GM10847 (cell line): ENCODE measurements at regions not wholly inside any gene's neighbourhood (a gene's known extent, or its start where the extent isn't known, plus 50 kb on each side); places are given as distances from the start of the nearest gene placed in this dataset.

Source experiments
- POLR2A ChIP-seq: IDR thresholded peaks from 2 replicates; pipeline ENCODE4 v1.6.1; 2011; ENCODE audit not compliant: insufficient read length; ENCODE audit errors: extremely low read depth

DNA sequence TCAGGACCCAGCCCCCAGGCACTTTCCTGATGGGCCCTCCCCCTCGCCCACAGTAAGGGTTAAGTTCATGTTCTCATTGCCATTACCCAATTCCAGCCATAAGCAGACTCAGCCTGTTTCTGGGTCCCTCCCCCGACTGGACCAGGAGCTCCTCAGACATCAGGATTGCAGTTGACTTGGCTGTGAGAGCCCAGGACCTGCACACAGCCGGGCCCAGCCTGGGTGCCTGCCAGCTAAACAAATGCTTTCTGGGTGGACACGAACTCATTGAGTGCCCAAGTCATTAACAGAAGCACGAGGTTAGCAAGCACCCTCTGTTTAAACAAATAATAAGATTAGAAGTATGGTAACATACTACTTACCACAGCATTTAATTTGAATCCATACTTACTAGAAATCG lies 147.9 kb upstream of the POU3F1 start:
- no peak for TF ChIP-seq POLR2A

DNA sequence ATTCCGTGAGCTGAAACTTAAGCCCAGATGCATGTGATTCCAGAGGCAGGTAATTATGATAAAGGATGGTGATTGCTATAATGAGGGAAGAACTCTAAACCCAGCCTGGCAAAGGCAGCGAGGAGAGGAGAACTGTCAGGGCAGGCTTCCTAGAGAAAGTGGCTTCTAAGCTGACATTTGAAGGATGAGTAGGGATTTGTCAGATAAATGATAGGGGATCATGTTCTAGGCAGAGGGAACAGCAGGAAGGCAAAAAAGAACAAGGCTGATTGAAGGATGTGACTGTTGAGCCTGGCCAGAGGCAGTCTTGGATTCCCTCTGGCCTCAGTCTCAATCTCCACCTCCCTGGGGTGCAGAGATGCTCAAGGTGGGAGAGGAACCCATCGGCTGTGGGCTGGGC lies 146.4 kb upstream of the POU3F1 start:
- TF ChIP-seq POLR2A, result no peak

DNA sequence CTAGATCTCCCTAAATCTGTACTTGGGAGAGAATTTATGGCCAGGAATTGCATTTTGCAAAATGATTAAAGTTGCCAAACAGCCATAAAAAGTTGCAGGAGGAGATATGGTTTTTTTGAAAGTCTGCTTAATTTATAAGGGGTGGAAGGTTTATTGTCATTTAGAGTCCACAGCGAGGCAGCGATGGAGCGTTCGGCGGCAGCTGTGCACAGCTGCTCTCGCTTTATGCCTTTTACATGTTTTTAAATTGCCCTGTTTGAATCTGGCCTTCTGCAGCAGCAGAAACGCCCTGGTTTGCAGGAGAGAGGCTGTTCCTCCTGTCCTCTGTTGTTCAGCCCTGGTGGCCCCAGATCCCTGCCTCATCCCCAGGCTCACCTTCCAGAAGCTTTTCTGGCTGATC lies 144.9 kb upstream of the POU3F1 start:
- no peak for TF ChIP-seq POLR2A

DNA sequence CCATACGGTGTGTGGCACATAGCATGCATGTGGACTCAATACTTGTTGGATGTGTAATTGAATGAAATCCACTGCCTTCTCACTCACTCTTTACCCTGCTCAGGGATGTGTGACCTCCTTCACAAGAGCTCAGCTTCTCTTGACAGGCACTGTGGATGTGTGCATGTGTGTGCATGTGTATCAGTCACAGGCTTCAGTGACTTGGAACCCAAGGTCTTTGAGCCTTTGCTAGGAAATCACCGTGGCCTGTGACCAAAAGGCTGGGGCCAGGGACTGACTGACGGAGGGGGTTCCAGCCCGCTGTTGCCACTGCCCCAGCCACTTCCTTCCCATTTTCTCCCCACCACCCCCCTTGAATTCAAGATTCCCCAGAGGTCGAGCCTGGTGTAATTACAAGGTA lies 144.4 kb upstream of the POU3F1 start:
- no peak for TF ChIP-seq POLR2A

DNA sequence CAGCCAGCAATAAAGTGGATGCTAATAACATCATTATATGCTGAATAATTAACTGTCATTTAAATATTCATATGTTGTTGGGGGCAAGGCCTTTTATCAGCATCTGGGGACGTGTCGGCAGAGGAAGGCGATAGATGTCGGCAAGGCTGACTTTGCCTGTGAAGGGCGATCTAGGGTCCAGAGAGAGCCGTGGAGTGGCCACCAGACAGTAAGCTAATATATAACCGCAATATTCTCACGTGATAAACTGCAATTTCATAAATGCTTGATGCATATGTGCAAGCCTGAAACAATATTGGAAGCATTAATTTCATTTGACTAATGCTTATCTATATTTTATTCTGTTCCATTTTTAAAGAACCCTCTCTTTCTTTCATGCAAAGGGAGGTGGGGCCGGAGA lies 141.0 kb upstream of the POU3F1 start:
- TF ChIP-seq POLR2A, result no peak

DNA sequence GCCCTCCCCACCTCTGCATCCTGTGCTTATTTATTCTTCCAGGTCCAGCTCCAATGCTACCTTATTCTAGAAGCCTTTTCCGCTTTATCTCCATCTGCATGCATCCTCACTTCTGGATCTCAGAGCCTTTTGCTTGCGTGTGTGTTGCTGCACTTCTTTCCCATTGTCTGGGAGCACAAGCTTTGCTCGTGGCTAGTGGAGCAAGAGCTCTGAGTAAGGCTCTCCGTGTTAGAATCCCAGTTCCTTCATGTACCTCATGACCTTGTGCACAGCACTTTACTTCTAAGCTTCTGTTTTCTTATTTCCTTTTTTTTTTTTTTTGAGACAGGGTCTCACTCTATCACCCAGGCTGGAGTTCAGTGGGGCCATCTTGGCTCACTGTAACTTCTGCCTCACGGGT lies 140.0 kb upstream of the POU3F1 start:
- no peak for TF ChIP-seq POLR2A

DNA sequence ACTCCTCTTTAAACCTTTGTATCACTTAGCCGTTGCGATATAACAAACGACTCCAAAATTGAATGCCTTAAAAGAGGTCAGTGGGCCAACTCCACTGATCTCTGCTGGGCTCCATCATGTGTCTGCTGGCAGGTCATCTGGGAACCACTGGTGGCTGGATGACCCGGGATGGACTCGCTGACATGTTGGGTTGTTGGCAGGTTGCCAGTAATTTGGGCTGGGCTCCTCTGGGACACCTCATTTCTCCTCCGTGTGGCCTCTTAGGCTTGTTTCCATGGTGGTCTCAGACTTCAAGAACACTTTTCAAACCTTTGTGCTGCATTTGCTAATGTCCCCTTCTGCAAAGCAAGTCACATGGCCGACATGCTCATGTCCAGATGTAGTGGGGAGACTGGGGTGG lies 139.3 kb upstream of the POU3F1 start:
- TF ChIP-seq POLR2A, result no peak

DNA sequence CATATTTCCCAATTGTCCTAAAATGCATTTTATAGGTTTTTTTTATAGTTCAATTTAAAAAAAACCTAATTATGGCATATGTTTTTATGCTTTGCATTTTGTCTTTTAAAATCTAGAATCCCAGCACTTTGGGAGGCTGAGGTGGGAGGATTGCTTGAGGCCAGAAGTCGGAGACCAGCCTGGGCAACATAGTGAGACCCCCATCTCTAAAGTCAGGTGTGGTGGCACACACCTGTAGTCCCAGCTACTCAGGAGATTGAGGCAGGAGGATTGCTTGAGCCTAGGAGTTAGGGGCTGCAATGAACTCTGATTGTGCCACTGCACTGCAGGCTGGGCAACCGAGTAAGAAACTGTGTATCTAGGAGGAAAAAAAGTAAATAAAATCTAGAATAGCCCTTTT lies 137.2 kb upstream of the POU3F1 start:
- TF ChIP-seq POLR2A, result no peak

DNA sequence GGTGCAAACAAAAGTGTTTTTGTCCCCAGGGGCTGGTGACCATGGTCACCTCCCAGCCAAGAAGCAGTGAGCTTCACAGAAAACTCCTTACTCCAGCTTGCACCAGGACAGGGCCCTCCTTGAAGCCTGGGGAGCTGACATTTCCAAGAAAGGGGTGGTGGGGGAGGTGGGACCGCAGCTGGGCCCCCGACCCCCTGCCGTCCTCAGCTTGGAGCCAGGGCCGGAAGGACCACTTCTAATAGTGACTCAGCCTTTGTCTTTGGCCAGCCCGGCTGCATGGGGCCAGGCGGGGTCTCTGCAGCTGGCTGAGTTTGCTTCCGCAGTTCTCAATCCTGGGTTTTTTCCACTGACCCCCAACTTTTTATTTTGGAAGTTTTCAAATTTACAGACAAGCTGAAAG lies 136.5 kb upstream of the POU3F1 start:
- TF ChIP-seq POLR2A, result no peak

DNA sequence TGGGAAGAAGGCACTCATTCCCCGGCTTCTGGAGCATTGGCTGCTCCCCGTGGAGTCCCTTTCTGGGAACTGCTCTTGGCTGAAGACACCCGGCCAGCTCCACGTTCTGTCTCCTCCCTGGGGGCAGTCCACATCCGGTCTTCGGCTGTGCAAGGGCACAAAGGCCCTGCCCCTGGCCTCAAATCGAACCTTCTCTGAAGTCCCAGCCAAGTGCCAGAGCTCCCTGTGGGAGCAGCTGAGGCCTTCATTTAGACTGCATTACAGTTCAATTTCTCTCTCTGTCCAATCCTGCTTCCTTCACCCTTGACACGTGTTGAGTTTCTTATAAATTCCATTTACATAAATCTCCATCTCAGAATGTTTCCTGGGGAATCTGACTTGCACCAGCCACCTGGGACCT lies 132.9 kb upstream of the POU3F1 start:
- TF ChIP-seq POLR2A, result no peak

DNA sequence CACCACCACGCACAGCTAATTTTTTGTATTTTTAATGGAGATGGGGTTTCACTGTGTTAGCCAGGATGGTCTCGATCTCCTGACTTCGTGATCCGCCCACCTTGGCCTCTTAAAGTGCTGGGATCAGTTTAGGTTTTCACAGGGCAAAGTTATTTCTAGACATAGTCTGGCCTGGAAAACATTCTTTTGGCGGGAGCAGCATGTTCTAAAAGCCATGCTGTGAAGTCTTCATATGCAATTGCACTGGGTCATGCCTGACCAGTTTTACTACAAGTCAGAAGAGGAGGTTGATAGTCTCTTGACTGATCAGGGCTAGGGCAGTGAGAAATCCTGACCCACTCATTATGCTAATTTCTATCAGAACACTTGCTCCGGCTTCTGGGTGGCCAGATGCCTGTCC lies 131.6 kb upstream of the POU3F1 start:
- no peak for TF ChIP-seq POLR2A

DNA sequence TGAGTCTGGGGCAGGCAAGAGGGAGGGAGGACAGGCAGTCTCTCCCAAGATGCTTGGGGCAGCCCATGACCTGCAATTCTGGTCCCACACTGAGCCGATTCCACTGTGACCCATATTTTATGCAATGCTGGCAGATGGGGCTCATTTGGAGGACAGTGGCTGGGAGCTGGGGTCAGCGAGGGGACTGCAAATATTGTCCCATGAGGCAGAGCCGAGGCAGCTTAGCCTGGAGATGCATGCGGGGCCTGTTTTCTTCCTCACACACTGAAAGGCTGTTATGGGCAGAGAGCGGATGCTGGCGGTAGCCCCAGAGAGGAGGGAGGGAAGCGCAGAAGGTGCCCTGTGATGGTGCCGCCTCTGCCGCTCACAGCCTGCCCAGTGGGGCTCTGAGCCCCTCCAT lies 128.5 kb upstream of the POU3F1 start:
- no peak for TF ChIP-seq POLR2A

DNA sequence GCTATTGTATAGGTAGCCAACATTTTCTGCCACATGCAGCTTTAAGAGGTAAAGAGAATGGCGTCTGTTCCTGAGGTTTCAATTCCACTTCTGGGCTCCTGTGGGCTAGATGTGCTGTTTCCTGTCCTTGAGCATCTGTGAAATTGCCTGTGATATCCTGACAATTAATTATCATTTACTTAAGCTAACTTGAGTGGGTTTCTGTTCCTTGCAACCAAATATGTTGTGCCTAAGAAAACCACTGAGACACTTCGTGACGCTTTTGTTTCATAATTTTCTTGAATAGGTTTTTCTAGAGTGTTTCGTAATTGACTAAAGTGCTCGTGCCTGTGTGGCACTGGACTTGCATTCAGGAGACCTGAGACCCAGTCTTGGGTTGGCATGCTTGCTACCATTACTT lies 127.3 kb upstream of the POU3F1 start:
- TF ChIP-seq POLR2A, result no peak

DNA sequence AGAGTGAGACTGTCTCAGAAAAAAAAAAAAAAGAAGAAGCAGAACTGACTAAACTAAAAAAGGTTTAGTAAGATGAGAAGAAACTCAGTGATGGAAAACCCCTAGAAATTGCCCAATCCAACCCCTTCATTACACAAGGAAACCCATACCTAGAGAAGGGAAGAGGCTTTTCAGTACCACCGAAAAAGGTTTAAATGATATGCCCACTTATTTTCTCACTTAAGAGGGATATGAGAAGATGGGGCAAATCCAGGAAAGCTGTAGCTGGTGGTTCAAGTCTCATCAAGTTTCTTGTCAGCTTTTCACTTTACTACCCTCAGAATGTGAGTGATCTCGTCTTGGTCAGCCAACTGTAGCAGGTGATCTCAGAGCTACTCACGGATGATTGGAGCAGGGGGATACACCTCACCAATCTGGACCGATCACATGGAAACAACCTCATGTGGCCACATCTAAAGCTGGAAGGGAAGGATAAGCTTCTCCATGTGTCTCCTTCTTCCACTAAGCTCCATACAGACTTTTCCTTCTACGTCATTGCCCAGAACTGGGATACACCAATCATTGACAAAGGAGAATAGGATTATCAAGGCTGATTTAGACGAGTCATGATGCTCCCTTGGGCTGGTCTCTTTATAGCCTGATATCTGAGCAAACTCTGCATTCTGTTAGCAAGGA lies 126.7 kb upstream of the POU3F1 start:
- TF ChIP-seq POLR2A, result no peak

DNA sequence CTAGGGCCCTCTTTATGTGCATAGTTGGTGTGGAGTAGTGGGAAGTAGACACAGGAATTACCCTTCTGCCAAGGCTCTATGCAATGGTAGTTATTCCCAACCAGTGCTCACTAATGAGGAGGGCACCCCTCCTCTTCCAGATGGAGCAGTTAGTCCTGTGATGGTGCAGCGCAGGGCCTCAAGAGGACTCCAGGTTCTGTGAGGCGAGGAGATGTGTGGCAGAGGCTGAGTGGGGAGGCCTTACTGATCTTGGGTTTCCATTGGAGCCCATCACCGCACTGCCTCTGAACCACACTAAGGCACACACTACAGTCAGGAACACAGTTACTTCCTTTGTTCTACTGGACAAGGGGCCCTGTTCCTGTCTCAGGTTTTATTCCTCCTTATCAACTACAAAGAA lies 122.5 kb upstream of the POU3F1 start:
- no peak for TF ChIP-seq POLR2A

DNA sequence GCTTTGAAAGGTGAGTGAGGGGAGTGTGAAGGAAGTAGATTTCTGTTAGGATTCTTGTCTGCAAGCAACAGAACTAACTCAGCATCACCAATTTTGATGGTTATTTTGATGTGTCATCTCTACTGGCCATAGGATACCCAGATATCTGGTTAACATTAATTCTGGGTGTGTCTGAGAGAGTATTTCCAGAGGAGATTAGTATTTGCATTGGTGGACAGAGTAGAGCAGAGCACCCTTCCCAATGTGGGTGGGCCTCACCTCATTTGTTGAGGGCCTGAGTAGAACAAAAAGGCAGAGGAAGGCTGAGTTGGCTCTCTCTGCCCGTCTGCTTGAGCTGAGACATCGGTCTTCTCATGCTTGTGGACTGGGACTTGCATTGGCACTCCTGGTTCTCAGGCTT lies 121.8 kb upstream of the POU3F1 start:
- TF ChIP-seq POLR2A, result no peak

DNA sequence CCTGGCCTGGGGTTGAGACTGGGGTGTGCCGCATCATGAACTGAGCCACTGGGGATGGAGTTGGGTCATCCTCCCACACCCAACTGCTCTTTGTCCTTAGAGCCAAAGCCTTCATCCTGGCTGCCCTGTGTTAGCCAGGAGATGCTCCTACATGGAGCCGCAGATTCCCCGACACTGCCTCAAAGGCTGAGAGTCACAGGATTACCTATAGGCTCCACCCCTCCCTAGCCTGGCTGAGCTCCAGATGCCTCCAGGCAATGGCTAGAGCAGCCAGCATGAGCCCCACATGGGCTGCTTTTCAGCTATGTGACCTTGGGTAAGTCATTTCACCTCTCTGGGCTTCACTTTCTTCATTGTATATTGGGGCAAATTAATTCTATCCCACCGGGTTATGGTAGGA lies 119.9 kb upstream of the POU3F1 start:
- TF ChIP-seq POLR2A, result no peak
